ENCODE measurements at regions not wholly inside any gene's neighbourhood (a gene's known extent, or its start where the extent isn't known, plus 50 kb on each side); places are given as distances from the start of the nearest gene placed in this dataset.

GRCh38 chr2:142299021-142299420 is 168.2 kb upstream of the LRP1B start:
- TF ChIP-seq, protein P1, sequence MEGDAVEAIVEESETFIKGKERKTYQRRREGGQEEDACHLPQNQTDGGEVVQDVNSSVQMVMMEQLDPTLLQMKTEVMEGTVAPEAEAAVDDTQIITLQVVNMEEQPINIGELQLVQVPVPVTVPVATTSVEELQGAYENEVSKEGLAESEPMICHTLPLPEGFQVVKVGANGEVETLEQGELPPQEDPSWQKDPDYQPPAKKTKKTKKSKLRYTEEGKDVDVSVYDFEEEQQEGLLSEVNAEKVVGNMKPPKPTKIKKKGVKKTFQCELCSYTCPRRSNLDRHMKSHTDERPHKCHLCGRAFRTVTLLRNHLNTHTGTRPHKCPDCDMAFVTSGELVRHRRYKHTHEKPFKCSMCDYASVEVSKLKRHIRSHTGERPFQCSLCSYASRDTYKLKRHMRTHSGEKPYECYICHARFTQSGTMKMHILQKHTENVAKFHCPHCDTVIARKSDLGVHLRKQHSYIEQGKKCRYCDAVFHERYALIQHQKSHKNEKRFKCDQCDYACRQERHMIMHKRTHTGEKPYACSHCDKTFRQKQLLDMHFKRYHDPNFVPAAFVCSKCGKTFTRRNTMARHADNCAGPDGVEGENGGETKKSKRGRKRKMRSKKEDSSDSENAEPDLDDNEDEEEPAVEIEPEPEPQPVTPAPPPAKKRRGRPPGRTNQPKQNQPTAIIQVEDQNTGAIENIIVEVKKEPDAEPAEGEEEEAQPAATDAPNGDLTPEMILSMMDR (IDR thresholded peaks at IDR 0.05) = no peak
- no peak for TF ChIP-seq POLR2A (IDR thresholded peaks at IDR 0.05)
- no peak for TF ChIP-seq POLR2AphosphoS5 (IDR thresholded peaks at IDR 0.05)
